ENCODE measurements at regions not wholly inside any gene's neighbourhood (a gene's known extent, or its start where the extent isn't known, plus 50 kb on each side); places are given as distances from the start of the nearest gene placed in this dataset.
A peak's percentile ranks its signal among the peaks of the same experiment; 100 is the strongest.

- TF ChIP-seq CSRNP3 (CRISPR knock-in tag; IDR thresholded peaks at IDR 0.05) (no peak), POU6F1 (CRISPR knock-in tag; IDR thresholded peaks at IDR 0.05; ENCODE audit: borderline replicate concordance, low read depth) (no peak), TOX (CRISPR knock-in tag; IDR thresholded peaks at IDR 0.05; ENCODE audit: borderline replicate concordance) (no peak), SNAI2 (CRISPR knock-in tag; IDR thresholded peaks at IDR 0.05) (no peak), ZC3H10 (CRISPR knock-in tag; IDR thresholded peaks at IDR 0.05) (no peak), ZNF565 (CRISPR knock-in tag; conservative IDR thresholded peaks at IDR 0.05; ENCODE audit: low read depth) (no peak), ZFP3 (CRISPR knock-in tag; IDR thresholded peaks at IDR 0.05) (no peak), TCF4 (CRISPR knock-in tag; IDR thresholded peaks at IDR 0.05; ENCODE audit: borderline replicate concordance) (no peak)
- ATAC-seq, result no peak
Measured at GRCh38 chr1:157384258-157384657, 168.1 kb downstream of the FCRL5 start.

- TF ChIP-seq ZNF565 (CRISPR knock-in tag; conservative IDR thresholded peaks at IDR 0.05; ENCODE audit: low read depth), result no peak
- TF ChIP-seq ZFP3 (CRISPR knock-in tag; IDR thresholded peaks at IDR 0.05), result no peak
- TF ChIP-seq ZFP30 (CRISPR knock-in tag; IDR thresholded peaks at IDR 0.05), result no peak
- TF ChIP-seq TOX (CRISPR knock-in tag; IDR thresholded peaks at IDR 0.05; ENCODE audit: borderline replicate concordance), result no peak
- no peak for TF ChIP-seq OSR1 (CRISPR knock-in tag; IDR thresholded peaks at IDR 0.05)
- no peak for TF ChIP-seq ZNF70 (CRISPR knock-in tag; IDR thresholded peaks at IDR 0.05)
- no peak for TF ChIP-seq TCF4 (CRISPR knock-in tag; IDR thresholded peaks at IDR 0.05; ENCODE audit: borderline replicate concordance)
- no peak for TF ChIP-seq GLIS3 (CRISPR knock-in tag; IDR thresholded peaks at IDR 0.05)
- TF ChIP-seq SNAI2 (CRISPR knock-in tag; IDR thresholded peaks at IDR 0.05), result no peak
- TF ChIP-seq POU6F1 (CRISPR knock-in tag; IDR thresholded peaks at IDR 0.05; ENCODE audit: borderline replicate concordance, low read depth), result no peak
- no peak for TF ChIP-seq ZC3H10 (CRISPR knock-in tag; IDR thresholded peaks at IDR 0.05)
- no peak for TF ChIP-seq CREB5 (CRISPR knock-in tag; IDR thresholded peaks at IDR 0.05; ENCODE audit: low read depth)
- no peak for TF ChIP-seq CSDC2 (CRISPR knock-in tag; IDR thresholded peaks at IDR 0.05)
- ATAC-seq, result no peak
Measured at GRCh38 chr1:157382351-157382750, 170.0 kb downstream of the FCRL5 start.

- no peak for ATAC-seq
- TF ChIP-seq ZFP30 (CRISPR knock-in tag; IDR thresholded peaks at IDR 0.05) (no peak), TSHZ2 (CRISPR knock-in tag; IDR thresholded peaks at IDR 0.05) (no peak), ARNTL (CRISPR knock-in tag; IDR thresholded peaks at IDR 0.05; ENCODE audit: borderline replicate concordance, low read depth) (no peak), SNAI2 (CRISPR knock-in tag; IDR thresholded peaks at IDR 0.05) (no peak), TCF4 (CRISPR knock-in tag; IDR thresholded peaks at IDR 0.05; ENCODE audit: borderline replicate concordance) (no peak), POU6F1 (CRISPR knock-in tag; IDR thresholded peaks at IDR 0.05; ENCODE audit: borderline replicate concordance, low read depth) (no peak), ZNF8 (CRISPR knock-in tag; IDR thresholded peaks at IDR 0.05) (no peak), CSRNP3 (CRISPR knock-in tag; IDR thresholded peaks at IDR 0.05) (no peak), ZNF70 (CRISPR knock-in tag; IDR thresholded peaks at IDR 0.05) (no peak), ZNF565 (CRISPR knock-in tag; conservative IDR thresholded peaks at IDR 0.05; ENCODE audit: low read depth) (no peak), BACH2 (CRISPR knock-in tag; IDR thresholded peaks at IDR 0.05; ENCODE audit: borderline replicate concordance) (no peak), ESRRG (CRISPR knock-in tag; IDR thresholded peaks at IDR 0.05) (no peak), GLIS3 (CRISPR knock-in tag; IDR thresholded peaks at IDR 0.05) (no peak), TOX (CRISPR knock-in tag; IDR thresholded peaks at IDR 0.05; ENCODE audit: borderline replicate concordance) (no peak), CREB5 (CRISPR knock-in tag; IDR thresholded peaks at IDR 0.05; ENCODE audit: low read depth) (no peak), RARB (CRISPR knock-in tag; IDR thresholded peaks at IDR 0.05) (no peak), ZC3H10 (CRISPR knock-in tag; IDR thresholded peaks at IDR 0.05) (no peak), CSDC2 (CRISPR knock-in tag; IDR thresholded peaks at IDR 0.05) (no peak), ZFP3 (CRISPR knock-in tag; IDR thresholded peaks at IDR 0.05) (no peak), OSR1 (CRISPR knock-in tag; IDR thresholded peaks at IDR 0.05) (no peak)
Measured at GRCh38 chr1:157380523-157380922, 171.8 kb downstream of the FCRL5 start.

- ATAC-seq, result peak; percentile 89
Measured at GRCh38 chr1:157377280-157377713, 175.0 kb downstream of the FCRL5 start.

Measured in SK-N-SH treated with all-trans-retinoic acid at 6 μM for 48 hours (cell line).